M059J (cell line): ENCODE measurements at regions not wholly inside any gene's neighbourhood (a gene's known extent, or its start where the extent isn't known, plus 50 kb on each side); places are given as distances from the start of the nearest gene placed in this dataset.
"Not testable (repeated sequence)": the region's sequence is repeated elsewhere in the genome, so short reads cannot be mapped to it uniquely, and the experiment has no call there.

ENCODE experiments used
- DNase-seq: peaks from one replicate; pipeline ENCODE4 v3.0.0-alpha.2; 2012; ENCODE audit warnings: low read depth

DNA sequence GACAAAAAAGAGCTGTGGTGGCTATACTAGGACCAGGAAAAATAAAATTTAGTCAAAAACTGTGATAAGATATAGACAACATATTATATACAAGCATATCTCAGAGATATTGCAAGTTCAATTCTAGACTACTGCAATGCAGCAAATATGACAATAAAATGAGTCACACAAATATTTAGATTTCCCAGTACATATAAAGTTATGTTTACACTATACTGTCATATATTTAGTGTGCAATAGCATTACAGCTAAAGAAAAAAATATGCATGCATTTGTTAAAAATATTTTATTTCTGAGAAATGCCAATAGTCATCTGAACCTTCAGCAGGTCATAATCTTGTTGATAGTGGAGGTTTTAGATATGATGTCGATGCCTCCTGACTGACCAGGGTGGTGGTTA, 72.1 kb downstream of the AKR1C4 start:
- DNase-seq: no peak

DNA sequence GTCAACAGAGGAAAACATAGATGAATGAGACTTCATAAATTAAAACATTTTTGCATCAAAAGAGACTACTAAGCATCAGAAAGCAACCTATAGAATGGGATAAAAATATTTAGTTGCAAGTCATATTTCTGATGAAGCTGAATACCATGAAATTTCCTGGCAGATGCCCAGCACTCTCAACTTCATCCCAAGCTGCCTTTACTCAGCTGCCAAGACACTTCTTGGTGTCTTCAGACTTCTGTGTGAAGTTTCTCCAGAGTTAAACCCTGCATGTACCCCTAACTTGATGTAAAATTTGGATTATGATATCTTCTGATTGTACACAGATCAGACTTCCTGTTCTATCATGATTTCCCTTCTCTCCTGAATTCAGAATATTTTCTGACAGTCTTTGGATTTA, 73.2 kb downstream of the AKR1C4 start:
- DNase-seq: no peak

DNA sequence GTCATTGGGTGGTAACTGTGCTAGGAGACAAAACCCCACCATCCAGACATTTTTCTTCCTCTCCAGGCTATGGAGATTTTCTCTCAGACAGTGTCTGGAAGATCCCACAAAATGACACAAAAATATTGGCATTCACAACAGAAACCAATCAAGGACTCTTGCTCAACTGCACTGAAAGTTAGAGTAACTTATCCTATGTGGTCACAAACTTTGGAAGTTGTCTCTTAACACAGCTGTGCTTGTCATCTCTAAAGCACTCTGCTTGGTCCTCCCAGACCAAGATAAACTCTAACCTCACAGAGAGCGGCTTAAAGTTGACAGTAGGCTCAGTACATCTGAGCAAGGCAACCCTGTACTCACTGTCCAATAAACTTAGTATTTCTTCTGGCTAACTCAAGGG, 74.9 kb downstream of the AKR1C4 start:
- DNase-seq: no peak

DNA sequence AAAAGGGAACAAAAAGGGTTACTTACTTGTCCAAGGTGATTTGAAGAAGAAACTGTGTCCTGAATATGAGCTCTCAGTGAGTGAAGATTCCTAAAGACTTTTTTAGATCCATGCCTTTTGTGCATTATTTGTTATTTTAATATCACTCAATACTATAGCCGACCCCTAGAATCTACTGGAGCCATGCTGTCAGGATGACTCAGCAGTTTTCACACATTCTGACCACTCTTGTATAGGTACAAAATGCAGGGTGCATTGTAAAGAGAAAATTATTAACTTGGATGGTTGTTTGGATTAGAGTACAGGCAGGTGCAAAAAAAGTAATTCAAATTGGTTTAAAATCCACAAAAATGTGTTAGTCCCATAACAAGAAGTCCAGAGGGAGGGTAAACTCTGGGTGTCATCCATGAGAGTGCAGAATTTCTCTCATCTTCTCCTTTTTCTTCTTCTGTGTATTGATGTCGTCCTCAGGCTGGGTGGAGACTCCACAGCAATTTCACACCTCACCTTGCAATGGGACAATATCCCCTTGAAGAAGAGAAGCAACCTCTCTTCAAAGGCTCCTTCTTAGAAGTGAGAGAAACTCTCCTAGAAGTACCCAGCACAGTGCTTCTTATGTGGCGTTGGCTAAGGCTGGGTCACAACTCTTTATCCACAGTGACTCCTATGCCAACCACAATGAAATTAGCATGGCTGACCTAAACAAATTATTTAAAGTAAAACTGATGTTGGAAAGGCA, 75.6 kb downstream of the AKR1C4 start:
- DNase-seq: no peak

DNA sequence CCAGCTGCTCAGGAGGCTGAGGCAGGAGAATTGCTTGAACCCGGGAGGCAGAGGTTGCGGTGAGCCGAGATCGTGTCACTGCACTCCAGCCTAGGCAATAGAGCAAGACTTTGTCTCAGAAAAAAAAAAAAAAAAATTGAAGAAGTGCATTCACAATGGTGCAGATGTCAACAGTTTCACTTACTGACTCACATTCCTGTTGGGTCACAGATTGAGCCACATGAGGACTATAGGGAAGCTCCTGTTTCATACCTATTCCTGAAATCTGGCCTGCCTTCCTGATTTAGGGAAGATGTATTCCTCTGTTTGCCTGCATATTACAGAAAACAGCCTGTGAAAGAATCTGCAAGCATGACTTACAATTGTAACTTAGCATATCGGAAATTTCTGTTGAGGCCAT, 78.2 kb downstream of the AKR1C4 start:
- no peak for DNase-seq

DNA sequence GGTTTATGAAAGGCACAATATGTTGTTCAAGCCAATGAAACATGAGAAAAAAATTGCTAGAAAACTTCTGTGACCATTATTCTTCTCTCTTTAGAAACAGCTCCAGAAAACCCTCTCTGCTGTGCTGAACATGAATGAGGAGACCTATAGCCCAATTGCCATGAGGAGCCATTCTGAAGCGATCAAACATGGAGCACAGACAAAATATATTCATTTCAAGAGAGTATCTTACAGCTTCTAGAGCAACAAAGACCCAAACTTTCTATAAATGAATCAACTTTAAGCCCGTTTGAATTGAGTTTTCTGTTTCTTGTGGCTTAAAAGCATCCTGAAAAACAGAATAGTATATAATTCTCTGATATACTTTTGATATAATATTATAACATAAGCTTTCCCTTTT, 83.4 kb upstream of the UCN3 start:
- no peak for DNase-seq

DNA sequence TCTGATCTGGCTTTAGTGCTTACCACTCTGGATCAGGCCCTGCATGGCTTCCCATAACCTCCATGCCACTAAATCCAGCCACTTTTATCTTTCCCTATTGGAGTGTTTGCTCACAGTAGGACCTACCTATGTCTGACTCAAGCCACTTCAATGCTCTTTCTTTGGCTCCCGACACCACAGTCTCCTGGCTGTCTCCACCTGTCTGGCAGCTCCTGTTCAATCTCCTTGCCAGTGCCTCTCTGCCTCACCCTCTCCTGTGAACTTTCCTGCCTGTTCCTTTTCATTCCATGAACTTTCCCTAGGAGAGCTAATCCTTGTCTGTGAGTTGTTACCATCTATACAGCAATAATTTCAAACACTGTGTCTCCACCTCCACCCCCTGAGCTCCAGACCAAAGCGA, 82.6 kb upstream of the UCN3 start:
- no peak for DNase-seq

DNA sequence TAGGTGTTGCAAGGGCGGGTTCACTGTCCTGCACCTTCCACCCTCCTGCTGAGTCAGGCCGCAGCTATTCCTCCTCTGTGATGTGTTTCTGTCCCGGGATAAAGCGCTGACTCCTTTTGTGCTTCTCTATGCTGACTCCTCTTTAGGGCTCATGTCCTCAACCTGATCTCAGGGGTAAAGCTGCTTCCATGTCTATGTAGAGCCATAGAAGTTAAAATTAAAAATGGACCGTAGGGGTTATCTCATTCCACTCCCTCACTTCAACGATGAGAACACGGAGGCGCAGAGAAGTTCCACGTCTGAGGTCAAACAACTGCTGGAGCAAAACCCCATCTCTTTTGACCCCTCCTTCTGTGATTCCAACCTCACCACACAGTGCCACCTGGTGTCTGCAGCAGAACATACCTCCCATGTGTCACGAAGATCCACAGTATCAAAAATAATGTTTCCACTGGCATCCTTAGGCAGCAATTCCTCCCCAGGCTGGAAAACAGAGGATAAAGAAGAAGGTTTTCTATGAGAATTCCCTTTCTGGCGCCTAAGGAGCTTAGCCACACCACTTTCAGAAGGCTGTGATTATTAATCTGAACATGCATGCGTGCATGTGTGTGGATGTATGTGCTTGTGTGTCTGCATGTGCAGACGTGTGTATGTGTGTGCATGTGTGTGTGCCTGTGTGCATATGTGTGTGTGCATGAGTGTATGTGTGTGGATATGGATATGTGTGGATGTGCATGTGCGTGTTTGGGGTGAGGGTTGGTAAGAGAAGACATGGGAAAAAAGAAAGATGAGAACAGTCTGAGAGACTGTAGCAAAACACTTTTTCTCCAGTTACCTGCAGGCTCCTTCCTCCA, 81.2 kb upstream of the UCN3 start:
- DNase-seq: peak; percentile 29

DNA sequence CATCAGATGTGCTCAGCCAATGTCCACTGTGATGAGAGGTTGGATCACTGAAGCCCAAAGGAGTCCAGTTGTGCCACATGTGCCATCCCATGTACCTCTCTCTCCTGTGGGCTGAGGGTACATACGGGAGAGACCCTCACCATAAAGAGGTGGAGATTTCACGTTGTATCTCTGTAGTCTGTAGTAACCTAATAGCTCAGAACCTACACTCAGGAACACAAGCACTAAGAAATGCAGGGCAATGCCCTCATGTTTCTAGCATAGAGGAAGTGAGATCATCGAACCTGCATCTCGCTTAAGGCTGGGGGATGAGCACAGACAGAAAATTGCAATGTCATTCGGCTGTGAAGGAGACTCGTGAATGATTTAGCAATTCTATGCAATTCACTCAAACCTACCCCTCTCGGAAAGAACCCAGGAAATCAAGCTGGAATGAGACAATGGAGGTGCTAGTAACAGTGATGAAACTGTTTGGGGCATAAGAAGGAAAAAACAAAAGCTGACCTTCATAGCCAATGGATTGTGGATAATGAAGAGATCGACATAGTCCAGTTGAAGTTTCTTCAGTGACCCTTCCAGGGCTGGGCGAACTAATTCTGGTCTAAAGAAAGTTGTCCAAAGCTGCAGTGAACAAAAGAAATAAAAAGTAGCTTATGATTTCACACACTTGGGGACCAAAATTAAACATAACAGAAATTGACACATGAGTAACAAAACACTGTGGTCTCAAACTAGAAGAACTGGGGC, 80.3 kb upstream of the UCN3 start:
- peak; percentile 54 for DNase-seq

DNA sequence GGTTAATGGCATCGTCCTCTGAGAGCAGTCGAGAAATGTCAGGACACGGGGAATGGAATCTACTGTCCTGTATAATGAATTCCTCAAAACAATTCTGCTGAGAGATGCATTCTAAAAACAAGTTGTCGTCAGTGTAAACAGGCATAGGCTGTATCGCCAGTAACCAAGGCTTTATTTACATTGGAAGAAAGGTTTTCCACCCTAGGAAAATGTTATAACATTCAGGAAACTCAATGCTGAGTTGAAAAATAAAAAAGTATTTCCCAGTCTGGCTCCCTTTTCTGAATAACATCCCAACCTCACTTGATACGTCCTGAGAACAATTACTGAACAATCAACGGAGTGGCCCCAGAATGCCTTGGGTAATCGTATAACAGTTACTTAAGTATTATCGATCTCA, 79.6 kb upstream of the UCN3 start:
- no peak for DNase-seq

DNA sequence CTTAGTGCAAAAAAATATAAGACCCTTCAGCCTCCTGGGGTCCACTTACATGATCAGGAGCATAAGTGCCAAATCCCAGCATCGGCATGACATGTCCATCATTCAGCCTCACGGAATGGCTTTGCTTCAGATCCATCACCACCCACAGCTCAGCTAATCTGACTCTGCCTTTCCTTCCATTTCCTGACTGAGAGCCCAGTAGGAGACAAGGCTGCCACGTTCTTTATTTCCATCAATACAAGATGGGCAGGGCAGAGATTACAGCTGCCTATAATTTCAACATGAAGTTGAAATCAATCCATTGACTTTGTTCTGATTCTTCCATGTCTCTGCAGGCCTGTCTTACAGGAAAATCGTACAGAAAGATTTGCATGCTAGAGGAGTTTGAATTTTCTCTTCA, 76.4 kb upstream of the UCN3 start:
- no peak for DNase-seq

DNA sequence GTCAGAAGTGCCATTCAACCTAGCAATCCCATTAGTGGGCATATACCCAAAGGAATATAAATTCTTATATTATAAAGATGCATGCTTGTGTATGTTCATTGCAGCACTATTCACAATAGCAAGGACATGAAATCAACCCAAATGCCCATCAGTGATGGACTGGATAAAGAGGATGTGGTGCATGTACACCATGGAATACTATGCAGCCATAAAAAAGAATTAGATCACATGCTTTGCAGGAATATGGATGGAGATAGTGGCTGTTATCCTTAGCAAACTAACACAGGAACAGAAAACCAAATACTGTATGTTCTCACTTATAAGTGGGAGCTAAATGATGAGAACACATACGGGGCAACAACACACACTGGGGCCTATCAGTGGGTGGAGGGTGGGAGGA, 75.5 kb upstream of the UCN3 start:
- DNase-seq: not testable (repeated sequence)

DNA sequence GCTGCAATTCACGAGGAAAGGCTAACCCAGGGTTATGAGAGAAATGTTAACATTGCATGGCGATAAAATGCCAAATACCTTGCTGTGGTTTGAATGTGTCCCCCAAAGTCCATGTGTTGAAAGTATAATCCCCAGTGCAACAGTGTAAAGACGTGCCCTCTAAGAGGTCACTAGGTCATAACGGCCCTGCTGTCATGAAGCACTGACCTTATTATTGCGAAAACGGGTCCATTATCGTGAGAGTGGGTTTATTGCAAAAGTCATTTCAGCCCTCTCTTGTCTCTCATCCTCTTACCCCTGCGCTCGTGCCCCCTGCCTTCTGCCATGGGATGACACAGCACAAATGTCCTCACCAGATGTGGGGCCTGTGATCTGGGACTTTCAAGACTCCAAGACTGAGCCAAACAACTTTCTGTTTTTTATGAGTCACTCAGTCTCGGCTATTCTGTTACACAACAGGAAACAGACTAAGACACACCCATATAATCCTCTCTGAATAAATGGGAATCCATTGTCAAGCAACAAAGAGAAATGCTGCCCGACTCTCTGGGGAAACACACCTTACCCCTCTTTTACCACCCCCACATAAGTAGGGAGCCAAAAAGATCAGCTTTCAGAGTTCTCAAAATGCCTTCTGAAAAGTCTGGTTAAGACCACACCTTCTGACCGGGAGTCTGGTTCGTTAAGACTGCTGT, 73.1 kb upstream of the UCN3 start:
- peak; percentile 73 for DNase-seq

DNA sequence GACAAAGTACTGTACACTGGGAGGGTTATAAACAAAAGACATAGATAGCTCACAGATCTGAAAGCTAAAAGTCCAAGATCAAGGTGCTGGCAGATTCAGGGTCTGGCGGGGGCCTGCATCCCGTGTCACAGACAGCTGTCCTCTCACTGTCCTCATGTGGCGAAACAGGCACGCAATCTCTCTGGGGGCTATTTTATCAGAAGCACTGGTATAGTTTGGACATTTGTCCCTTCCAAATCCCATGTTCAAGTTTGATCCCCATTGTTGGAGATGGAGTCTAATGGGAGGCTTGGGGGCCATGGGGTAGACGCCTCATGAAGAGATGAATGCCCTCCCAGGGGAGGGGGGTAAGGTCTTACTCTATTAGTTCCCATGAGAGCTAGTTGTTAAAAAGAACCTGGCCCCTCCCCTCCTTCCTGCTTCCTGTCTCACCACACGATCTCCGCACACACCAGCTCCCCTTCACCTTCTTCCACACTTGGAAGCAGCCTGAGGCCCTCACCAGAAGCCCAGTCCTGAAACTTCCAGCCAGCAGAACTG, 72.5 kb upstream of the UCN3 start:
- no peak for DNase-seq

DNA sequence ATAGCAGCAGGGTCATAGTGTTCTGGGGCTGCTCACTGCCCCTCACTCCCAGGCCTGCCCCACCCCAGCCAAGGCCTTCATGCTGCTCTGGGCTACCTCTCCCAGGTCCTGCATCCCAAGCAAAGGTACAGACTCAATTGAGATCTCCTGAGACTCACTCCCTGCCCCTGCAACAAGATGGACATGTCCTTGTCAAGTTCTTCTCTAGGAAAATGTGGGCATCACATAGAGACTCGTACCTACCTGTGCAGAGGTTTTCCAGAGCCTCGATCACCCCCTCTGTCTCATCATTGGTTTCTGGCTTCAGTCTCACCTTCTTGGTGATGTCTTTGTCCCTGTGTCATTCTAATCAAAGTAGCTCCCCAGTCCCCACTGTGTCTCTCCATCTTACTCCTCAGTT, 71.8 kb upstream of the UCN3 start:
- DNase-seq: not testable (repeated sequence)

DNA sequence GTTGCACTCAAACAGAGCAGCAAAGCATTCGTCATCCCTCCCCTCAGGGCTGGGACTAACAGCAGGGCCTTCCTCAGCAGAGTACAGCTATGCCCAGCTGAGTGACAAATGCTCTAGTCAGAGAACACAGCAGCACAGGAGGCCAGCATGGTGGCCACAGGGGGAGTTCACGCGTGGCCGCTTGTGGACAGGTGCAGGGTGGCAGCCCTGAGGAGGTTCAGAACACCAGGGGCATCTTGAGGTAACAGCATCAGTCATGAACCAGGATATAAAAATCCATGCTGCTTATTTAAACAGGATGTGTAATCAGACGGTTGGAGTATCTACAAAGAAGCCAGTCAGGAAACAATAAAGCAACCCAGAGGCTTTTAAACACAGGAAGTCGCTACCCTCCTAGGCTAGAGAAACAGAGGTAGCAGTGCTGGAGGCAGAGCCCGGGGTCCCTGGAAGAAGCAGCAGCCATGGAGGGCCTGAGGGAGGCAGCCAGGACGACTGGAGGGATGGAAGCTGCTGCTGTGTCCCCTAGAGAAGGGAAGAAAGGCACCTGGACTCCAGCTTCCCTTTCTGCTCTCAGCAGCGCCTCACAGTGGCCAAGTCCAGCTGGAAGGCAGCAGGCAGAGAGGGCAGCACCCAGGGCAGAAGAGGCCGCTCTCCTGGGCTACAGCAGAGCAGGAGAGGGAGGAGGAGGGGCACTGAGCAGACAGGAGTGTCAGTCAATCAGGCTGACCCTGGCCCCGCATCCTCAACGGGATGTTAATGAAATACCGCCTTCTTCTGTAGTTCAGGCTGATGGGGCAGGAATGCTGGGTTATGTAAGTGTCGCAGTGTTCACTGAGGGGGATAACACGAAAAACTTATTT, 70.8 kb upstream of the UCN3 start:
- peak; percentile 58 for DNase-seq

DNA sequence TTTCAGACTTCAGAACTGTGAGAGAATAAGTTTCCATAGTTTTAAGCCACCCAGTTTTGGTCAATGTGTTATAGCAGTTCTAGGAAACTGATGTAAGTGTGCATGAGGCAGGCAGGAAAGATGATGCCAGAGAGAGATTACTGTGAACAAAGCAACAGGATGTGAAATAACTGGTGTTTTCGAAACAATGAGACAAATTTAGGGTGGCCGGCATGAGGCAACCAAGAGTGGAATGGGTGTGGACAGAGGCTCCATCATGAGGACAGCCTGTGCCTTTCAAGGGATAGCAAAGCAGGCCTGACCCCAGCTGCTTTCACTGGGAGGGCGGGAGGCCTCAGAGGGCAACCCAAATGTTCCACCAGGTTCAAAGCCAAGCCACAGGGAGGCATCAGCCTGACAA, 67.3 kb upstream of the UCN3 start:
- no peak for DNase-seq

DNA sequence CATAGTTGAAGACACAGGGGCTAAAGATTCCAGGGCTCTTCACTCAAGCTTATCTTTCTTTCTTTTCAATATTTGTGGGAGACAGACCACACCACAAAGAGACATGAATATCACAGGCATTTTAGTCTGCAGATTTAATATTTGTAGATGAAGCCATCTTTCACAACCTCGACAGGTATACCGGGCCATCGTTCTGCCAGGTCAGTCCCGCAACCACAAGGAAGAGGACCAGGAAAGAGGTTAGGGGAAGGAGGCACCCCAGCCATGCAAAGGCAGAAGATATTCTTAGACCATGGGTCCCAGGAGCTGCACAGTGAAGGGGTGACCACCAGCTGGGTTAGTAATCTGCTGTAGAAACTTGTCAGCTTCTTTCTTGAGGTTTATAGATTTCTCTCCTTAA, 66.8 kb upstream of the UCN3 start:
- no peak for DNase-seq

DNA sequence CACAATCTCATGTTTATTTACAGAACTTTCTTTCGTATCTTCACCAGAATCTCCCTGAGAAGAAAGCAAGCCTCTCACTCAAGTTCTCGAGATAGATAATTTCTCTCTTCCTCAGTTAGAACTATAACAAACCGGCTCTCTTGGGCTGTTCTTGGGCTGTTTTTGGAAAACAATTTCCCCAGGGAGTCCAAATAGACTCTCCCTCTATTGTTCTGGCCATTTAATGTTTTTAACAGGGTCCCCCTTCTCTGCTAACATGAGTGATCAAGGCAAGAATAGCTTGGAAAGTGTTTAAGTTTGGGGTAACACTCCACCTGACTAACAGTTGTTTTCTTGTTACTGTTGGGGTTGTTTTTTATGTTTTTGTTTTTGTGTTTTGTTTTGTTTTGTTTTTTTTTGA, 64.8 kb upstream of the UCN3 start:
- no peak for DNase-seq

DNA sequence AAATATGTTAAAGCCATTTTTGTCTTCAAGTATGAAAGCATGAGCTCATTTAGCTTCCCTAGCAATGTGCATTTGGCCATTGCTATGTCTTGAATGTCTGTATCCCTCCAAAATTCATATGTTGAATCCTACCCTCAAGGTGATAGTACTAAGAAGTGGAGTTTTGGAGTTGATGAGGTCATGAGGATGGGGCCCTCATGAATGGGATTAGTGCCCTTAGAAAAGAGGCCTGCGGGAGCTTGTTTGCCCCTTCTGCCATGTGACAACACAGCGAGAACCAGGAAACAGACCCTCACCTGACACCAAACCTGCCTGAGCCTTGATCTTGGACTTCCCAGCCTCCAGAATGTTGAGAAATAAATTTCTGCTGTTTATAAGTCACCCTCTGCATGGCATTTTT, 61.3 kb upstream of the UCN3 start:
- no peak for DNase-seq

DNA sequence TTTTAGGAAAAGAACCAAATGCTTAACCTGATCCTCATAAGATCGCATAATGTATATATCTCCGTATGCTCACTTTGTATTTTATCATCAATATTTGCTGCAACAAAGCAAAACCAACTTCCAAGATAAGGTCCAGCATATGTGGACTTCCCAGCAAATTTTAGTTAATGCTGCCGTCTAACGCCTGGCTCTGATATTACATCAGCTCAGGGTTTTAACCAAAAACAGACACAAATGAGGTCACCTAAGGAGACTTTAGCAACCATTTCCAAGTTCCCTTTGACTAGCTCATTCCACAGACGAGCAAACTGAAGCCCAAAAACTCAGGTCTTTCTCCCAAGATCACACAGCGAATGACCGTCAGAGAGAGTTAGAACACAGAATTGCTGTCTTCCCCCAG, 59.4 kb upstream of the UCN3 start:
- no peak for DNase-seq
